ENCODE measurements at regions not wholly inside any gene's neighbourhood (a gene's known extent, or its start where the extent isn't known, plus 50 kb on each side); places are given as distances from the start of the nearest gene placed in this dataset.

- no peaks in the 10 kb centered on the region for H3K4me1 ChIP-seq (ENCODE audit: insufficient read depth, poor library complexity, severe bottlenecking)
- TF ChIP-seq CTCF (IDR thresholded peaks at IDR 0.05; ENCODE audit: poor library complexity, severe bottlenecking) = no peak
- no peaks in the 10 kb centered on the region for H3K27me3 ChIP-seq (ENCODE audit: insufficient read depth, poor library complexity, severe bottlenecking)
- ATAC-seq (ENCODE audit: low read depth) (no peak), DNase-seq (ENCODE audit: low spot score) (no peak)
- H3K9me3 ChIP-seq (ENCODE audit: severe bottlenecking) = no peaks in the 10 kb centered on the region
- H3K27ac ChIP-seq (ENCODE audit: poor library complexity, severe bottlenecking) = no peak overlapping the region
- no peak overlapping the region for H3K4me3 ChIP-seq (ENCODE audit: severe bottlenecking)
- H3K36me3 ChIP-seq (ENCODE audit: low read depth) = no peaks in the 10 kb centered on the region
Observed at GRCh38 chr13:103306163-103306562, 239.9 kb upstream of the SLC10A2 start.

GRCh38 chr13:103303078-103303651 is 236.9 kb upstream of the SLC10A2 start:
- no peak for TF ChIP-seq CTCF (IDR thresholded peaks at IDR 0.05; ENCODE audit: poor library complexity, severe bottlenecking)
- H3K36me3 ChIP-seq (ENCODE audit: low read depth) = no peaks in the 10 kb centered on the region
- H3K4me3 ChIP-seq (ENCODE audit: severe bottlenecking) = no peak overlapping the region
- H3K4me1 ChIP-seq (ENCODE audit: insufficient read depth, poor library complexity, severe bottlenecking) = no peaks in the 10 kb centered on the region
- H3K27ac ChIP-seq (ENCODE audit: poor library complexity, severe bottlenecking) = no peak overlapping the region
- no peaks in the 10 kb centered on the region for H3K27me3 ChIP-seq (ENCODE audit: insufficient read depth, poor library complexity, severe bottlenecking)
- DNase-seq (ENCODE audit: low spot score) = no peak
- H3K9me3 ChIP-seq (ENCODE audit: severe bottlenecking) = no peaks in the 10 kb centered on the region
- no peak for ATAC-seq (ENCODE audit: low read depth)

GRCh38 chr13:103302676-103303075 is 236.5 kb upstream of the SLC10A2 start:
- Histone ChIP-seq H3K27ac (ENCODE audit: poor library complexity, severe bottlenecking) (no peak overlapping the region), H3K36me3 (ENCODE audit: low read depth) (no peaks in the 10 kb centered on the region), H3K4me1 (ENCODE audit: insufficient read depth, poor library complexity, severe bottlenecking) (no peaks in the 10 kb centered on the region), H3K4me3 (ENCODE audit: severe bottlenecking) (no peak overlapping the region), H3K27me3 (ENCODE audit: insufficient read depth, poor library complexity, severe bottlenecking) (no peaks in the 10 kb centered on the region), H3K9me3 (ENCODE audit: severe bottlenecking) (no peaks in the 10 kb centered on the region)
- TF ChIP-seq CTCF (IDR thresholded peaks at IDR 0.05; ENCODE audit: poor library complexity, severe bottlenecking) = no peak
- DNase-seq (ENCODE audit: low spot score) (no peak), ATAC-seq (ENCODE audit: low read depth) (no peak)

- no peak for TF ChIP-seq CTCF (IDR thresholded peaks at IDR 0.05; ENCODE audit: poor library complexity, severe bottlenecking)
- ATAC-seq (ENCODE audit: low read depth) = no peak
- Histone ChIP-seq H3K27ac (ENCODE audit: poor library complexity, severe bottlenecking) (no peak overlapping the region), H3K27me3 (ENCODE audit: insufficient read depth, poor library complexity, severe bottlenecking) (no peaks in the 10 kb centered on the region), H3K36me3 (ENCODE audit: low read depth) (no peaks in the 10 kb centered on the region), H3K4me1 (ENCODE audit: insufficient read depth, poor library complexity, severe bottlenecking) (no peaks in the 10 kb centered on the region), H3K4me3 (ENCODE audit: severe bottlenecking) (no peak overlapping the region), H3K9me3 (ENCODE audit: severe bottlenecking) (peaks cover 2% of the 10 kb centered on the region)
- no peak for DNase-seq (ENCODE audit: low spot score)
Observed at GRCh38 chr13:103299079-103299478, 232.9 kb upstream of the SLC10A2 start.

GRCh38 chr13:103297083-103297482 is 230.9 kb upstream of the SLC10A2 start:
- Histone ChIP-seq H3K4me3 (ENCODE audit: severe bottlenecking) (no peak overlapping the region), H3K4me1 (ENCODE audit: insufficient read depth, poor library complexity, severe bottlenecking) (peaks cover 3% of the 10 kb centered on the region), H3K27ac (ENCODE audit: poor library complexity, severe bottlenecking) (no peak overlapping the region), H3K27me3 (ENCODE audit: insufficient read depth, poor library complexity, severe bottlenecking) (no peaks in the 10 kb centered on the region), H3K9me3 (ENCODE audit: severe bottlenecking) (peaks cover 2% of the 10 kb centered on the region), H3K36me3 (ENCODE audit: low read depth) (no peaks in the 10 kb centered on the region)
- ATAC-seq (ENCODE audit: low read depth) = no peak
- TF ChIP-seq CTCF (IDR thresholded peaks at IDR 0.05; ENCODE audit: poor library complexity, severe bottlenecking) = no peak
- DNase-seq (ENCODE audit: low spot score) = no peak

All from RWPE2 (cell line).